ENCODE measurements at regions not wholly inside any gene's neighbourhood (a gene's known extent, or its start where the extent isn't known, plus 50 kb on each side); places are given as distances from the start of the nearest gene placed in this dataset.
A peak's percentile ranks its signal among the peaks of the same experiment; 100 is the strongest.

DNA sequence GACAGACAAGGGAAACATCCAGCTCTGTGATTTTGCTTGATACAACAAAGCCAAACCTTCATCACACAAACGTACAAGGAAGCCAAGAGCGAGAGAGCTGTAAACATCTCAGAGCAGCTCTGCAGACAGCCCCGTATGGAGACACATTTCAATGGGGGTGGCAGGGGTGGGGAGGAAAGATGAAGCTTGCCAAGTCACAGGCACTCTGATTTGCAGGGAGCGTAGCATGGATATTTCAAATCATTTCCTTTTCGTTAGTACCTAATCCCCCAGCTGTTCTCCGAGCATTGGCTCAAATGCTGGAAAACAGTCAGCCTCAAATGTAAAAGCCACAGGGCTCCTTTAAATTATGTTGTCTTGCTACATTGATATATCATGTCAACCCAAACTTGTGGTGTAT lies 458.9 kb upstream of the CADM1 start:
- Mint-ChIP-seq H3K36me3 (ENCODE audit: low read depth) (peaks cover 3% of the 10 kb centered on the region), H3K4me3 (peak overlapping the region in 2 of 3 experiments; percentile 29 to 55), H3K4me1 (peaks cover 80% of the 10 kb centered on the region), H3K9me3 (peaks cover 6% of the 10 kb centered on the region), H3K27me3 (ENCODE audit: low read depth) (peaks cover 15% of the 10 kb centered on the region), H3K27ac (peak overlapping the region; percentile 81 to 85 (median 85))
- TF ChIP-seq, protein P1, sequence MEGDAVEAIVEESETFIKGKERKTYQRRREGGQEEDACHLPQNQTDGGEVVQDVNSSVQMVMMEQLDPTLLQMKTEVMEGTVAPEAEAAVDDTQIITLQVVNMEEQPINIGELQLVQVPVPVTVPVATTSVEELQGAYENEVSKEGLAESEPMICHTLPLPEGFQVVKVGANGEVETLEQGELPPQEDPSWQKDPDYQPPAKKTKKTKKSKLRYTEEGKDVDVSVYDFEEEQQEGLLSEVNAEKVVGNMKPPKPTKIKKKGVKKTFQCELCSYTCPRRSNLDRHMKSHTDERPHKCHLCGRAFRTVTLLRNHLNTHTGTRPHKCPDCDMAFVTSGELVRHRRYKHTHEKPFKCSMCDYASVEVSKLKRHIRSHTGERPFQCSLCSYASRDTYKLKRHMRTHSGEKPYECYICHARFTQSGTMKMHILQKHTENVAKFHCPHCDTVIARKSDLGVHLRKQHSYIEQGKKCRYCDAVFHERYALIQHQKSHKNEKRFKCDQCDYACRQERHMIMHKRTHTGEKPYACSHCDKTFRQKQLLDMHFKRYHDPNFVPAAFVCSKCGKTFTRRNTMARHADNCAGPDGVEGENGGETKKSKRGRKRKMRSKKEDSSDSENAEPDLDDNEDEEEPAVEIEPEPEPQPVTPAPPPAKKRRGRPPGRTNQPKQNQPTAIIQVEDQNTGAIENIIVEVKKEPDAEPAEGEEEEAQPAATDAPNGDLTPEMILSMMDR (IDR thresholded peaks at IDR 0.05; ENCODE audit: unreplicated experiment in 3 of 3), result no peak

DNA sequence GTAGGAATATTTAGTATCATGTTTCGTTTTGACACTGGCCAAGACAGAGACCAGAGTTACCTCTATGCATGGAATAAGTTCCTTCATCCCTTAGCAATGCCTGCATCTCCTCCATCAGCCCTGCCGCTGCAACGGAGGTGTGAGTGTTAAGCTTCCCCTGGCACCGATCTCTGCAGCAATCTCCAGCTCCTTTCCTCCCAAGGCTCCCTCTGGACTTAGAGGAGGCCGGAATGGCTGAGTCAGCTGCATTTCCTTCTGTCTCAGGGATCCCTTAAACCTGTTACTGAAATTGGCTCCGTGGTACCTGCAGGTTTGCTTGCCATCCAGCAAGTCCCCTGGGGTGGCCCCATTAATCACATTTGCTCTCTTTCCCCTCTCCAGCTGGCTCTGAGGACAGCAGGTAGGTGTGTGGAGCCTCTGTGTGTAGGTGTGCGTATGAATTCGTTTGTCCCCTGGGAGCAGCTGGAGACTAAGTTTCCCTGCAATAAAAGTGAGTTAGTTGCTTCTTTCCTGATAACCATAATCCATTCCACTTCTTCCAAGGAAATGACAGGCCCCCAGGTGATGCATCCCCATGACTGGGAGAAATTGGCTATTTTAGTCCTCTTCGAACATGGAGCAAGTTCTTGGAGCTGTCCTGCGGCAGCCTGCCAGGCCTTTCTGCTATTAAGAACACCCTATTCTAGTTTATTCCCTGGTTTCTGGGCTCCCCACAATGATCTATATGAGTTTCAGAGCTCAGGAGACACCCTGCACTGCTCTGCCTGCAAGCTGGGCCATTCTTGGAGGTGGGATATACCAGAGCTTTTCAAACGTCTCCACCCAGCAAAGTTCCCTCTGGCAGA lies 457.2 kb upstream of the CADM1 start:
- Mint-ChIP-seq H3K36me3 (ENCODE audit: low read depth) (no peaks in the 10 kb centered on the region), H3K4me3 (peak overlapping the region; percentile 25 to 36 (median 29)), H3K27ac (peak overlapping the region in 2 of 3 experiments; percentile 66 to 85), H3K27me3 (ENCODE audit: low read depth) (peaks cover 14% of the 10 kb centered on the region), H3K4me1 (peaks cover 75% of the 10 kb centered on the region), H3K9me3 (no peaks in the 10 kb centered on the region)
- TF ChIP-seq, protein P1 (IDR thresholded peaks at IDR 0.05; ENCODE audit: unreplicated experiment in 3 of 3), result no peak

DNA sequence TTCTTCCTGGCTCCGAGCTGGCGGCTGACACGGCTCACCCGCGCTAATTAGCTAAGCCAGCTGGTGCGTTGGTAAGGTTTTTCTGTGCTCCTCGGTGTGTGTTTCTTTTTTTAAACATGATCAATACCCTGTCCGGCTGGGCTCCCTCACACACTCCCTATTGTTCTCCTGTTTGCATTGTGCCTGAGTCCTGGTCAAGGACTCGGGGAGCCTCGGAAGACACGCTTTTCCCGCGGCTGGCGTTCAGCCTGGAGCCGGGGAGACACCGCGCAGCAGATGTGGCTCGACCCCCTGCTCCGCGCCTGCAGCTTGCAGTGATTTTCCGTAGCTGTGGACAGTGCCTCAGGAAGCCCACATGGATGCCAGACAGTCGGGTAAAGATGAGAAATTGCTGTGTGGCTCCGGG lies 454.9 kb upstream of the CADM1 start:
- Mint-ChIP-seq H3K36me3 (ENCODE audit: low read depth) (no peaks in the 10 kb centered on the region), H3K4me3 (no peak overlapping the region), H3K27me3 (ENCODE audit: low read depth) (peaks cover 7% of the 10 kb centered on the region), H3K9me3 (no peaks in the 10 kb centered on the region), H3K27ac (peak overlapping the region in 2 of 3 experiments; percentile 41 to 85), H3K4me1 (peaks cover 59% of the 10 kb centered on the region)
- TF ChIP-seq, protein P1 (IDR thresholded peaks at IDR 0.05; ENCODE audit: unreplicated experiment in 3 of 3), result no peak

DNA sequence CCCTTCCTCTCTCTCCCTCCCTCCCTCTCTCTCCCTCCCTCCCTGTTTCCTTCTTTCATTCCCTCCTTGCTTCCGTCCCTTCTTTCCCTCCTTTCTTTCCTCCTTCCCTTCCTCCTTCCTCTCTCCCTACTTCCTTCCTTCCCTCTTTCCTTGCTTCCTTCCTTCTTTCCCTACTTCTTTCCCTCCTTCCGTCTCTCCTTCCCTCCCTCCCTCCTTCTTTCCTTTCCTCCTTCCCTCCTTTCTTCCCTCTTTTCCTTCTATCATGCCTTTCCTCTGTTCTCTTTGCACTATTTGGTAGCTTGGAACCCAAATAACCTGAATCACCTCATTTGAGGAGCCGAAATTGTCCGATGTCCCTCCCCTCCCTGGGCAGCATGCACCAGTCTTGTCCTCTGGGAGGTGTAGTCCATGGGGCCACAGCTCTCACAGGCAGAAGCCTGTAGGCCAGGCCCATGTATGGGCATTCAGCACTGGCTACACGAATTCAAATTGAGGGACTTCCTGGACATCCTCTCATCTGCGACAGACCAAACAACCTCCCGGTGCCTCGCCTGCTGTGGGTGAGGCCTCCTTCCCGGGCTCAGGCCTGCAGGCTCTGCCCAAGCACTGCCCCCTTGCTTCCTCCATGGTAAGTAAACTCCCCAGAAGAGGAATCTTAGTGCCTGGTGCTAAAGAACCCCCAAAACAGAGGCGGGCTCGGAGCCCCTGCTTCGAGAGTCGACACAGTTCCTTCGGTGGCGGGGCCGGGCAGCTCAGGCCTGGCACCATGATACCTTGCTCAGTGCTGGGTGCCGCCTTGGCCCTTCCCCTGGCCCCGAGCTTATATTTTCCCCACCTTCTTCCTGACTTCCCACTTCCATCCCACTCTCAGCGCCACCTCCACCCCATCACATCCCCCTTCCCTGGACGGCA lies 454.1 kb upstream of the CADM1 start:
- H3K27ac Mint-ChIP-seq, result no peak overlapping the region
- H3K9me3 Mint-ChIP-seq, result no peaks in the 10 kb centered on the region
- no peaks in the 10 kb centered on the region for H3K36me3 Mint-ChIP-seq (ENCODE audit: low read depth)
- peaks cover 52% of the 10 kb centered on the region for H3K4me1 Mint-ChIP-seq
- peaks cover 7% of the 10 kb centered on the region for H3K27me3 Mint-ChIP-seq (ENCODE audit: low read depth)
- no peak overlapping the region for H3K4me3 Mint-ChIP-seq
- TF ChIP-seq, protein P1 (IDR thresholded peaks at IDR 0.05; ENCODE audit: unreplicated experiment in 3 of 3), result no peak

DNA sequence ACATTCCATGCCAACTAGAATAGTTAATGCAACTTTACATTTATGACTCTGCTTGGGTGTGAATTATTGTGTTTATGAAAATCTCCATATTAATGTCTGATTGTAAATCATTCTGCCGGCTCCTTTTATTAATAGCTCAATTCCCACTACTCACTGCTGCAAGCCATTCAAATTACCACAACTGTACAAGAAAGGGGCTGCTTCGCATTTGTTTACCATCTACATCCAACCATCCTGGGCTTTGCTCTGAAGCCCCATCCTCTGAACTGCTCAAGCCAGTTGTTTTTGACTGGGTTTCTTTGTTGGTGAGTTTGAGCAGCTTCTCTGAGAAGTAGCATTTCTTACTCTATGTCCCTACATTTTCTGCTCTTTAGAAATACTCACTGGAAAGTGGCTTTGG lies 451.6 kb upstream of the CADM1 start:
- peaks cover 26% of the 10 kb centered on the region for H3K4me1 Mint-ChIP-seq
- H3K27ac Mint-ChIP-seq, result peak overlapping the region in 1 of 3 experiments; percentile 5
- H3K4me3 Mint-ChIP-seq, result no peak overlapping the region
- H3K36me3 Mint-ChIP-seq (ENCODE audit: low read depth), result peaks cover 7% of the 10 kb centered on the region
- peaks cover 10% of the 10 kb centered on the region for H3K9me3 Mint-ChIP-seq
- peaks cover 3% of the 10 kb centered on the region for H3K27me3 Mint-ChIP-seq (ENCODE audit: low read depth)
- TF ChIP-seq, protein P1 (IDR thresholded peaks at IDR 0.05; ENCODE audit: unreplicated experiment in 3 of 3), result no peak
